IMR-90 (cell line): ENCODE measurements at regions not wholly inside any gene's neighbourhood (a gene's known extent, or its start where the extent isn't known, plus 50 kb on each side); places are given as distances from the start of the nearest gene placed in this dataset.

Experiments used
- ATAC-seq: fragments of 200-7000 bp; cut with Tn5 transposase; 2 replicates; pipeline ENCODE4 v1.9.1; 2020; ENCODE audit warnings: low read depth, mild to moderate bottlenecking, moderate library complexity
- BruUV-seq: library from RNA; stranded (reverse); fragments of 400-500 nt; replicated peaks from 2 replicates; lab custom pipeline; 2021; lab: Mats Ljungman, UMichigan
- CTCF ChIA-PET: fragments of 300-600 bp; formaldehyde crosslinking; extraction: SDS; loops from one replicate; lab custom pipeline; 2021; ENCODE audit warnings: antibody characterized with exemption; lab: Yijun Ruan, JAX
- POLR2A ChIA-PET: fragments of 300-600 bp; sonication (Branson Sonifier 250); formaldehyde crosslinking; loops from one replicate; lab custom pipeline; 2022; ENCODE audit warnings: antibody characterized with exemption; ENCODE audit not compliant: unreplicated experiment; lab: Charles Lee
- DNase-seq: peaks from one replicate; pipeline ENCODE4 v3.0.0; 2013
- H2AFZ ChIP-seq: replicated peaks from 2 replicates; pipeline ENCODE3; 2013; ENCODE audit warnings: low read length, mild to moderate bottlenecking; ENCODE audit not compliant: poor library complexity
- H2AK5ac ChIP-seq: 2 replicates; pipeline ENCODE4 v1.6.1; 2013; ENCODE audit warnings: low read depth, low read length, inconsistent platforms
- H2AK9ac ChIP-seq: replicated peaks from 2 replicates; pipeline ENCODE3; 2013; ENCODE audit warnings: mild to moderate bottlenecking, low read depth, low read length, moderate library complexity; ENCODE audit not compliant: poor library complexity
- H2BK120ac ChIP-seq: 2 replicates; pipeline ENCODE4 v1.6.1; 2013; ENCODE audit warnings: low read depth, low read length, inconsistent platforms
- H2BK15ac ChIP-seq: 3 replicates; pipeline ENCODE4 v1.6.1; 2013; ENCODE audit warnings: low read depth, low read length, inconsistent platforms
- H2BK20ac ChIP-seq: 2 replicates; pipeline ENCODE4 v1.6.1; 2013; ENCODE audit warnings: low read depth, mild to moderate bottlenecking, inconsistent platforms, low read length, moderate library complexity
- H2BK5ac ChIP-seq: 2 replicates; pipeline ENCODE4 v1.6.1; 2013; ENCODE audit warnings: mild to moderate bottlenecking, low read depth, low read length, inconsistent platforms; ENCODE audit not compliant: poor library complexity, severe bottlenecking
- H3K14ac ChIP-seq: replicated peaks from 2 replicates; pipeline ENCODE4 v1.6.1; 2013; ENCODE audit warnings: low read depth, low read length, inconsistent platforms
- H3K18ac ChIP-seq: 2 replicates; pipeline ENCODE4 v1.6.1; 2013; ENCODE audit warnings: low read depth, low read length, control low read depth
- H3K23ac ChIP-seq: 2 replicates; pipeline ENCODE4 v1.6.1; 2013; ENCODE audit warnings: low read depth, low read length, inconsistent platforms
- H3K27ac ChIP-seq: 2 replicates; pipeline ENCODE4 v1.5.1; 2013; ENCODE audit warnings: mild to moderate bottlenecking, control low read depth, low read length; ENCODE audit not compliant: insufficient read depth
- H3K27me3 ChIP-seq: 2 replicates; pipeline ENCODE4 v1.6.1; 2013; ENCODE audit warnings: low read length; ENCODE audit not compliant: control insufficient read depth, insufficient read depth
- H3K36me3 ChIP-seq: 2 replicates; pipeline ENCODE4 v1.6.1; 2013; ENCODE audit warnings: low read length, mixed read lengths; ENCODE audit not compliant: control insufficient read depth, insufficient read depth
- H3K4ac ChIP-seq: 2 replicates; pipeline ENCODE4 v1.6.1; 2013; ENCODE audit warnings: low read depth, low read length, inconsistent platforms
- H3K4me1 ChIP-seq: 2 replicates; pipeline ENCODE4 v1.6.1; 2013; ENCODE audit warnings: low read length, mixed read lengths; ENCODE audit not compliant: control insufficient read depth, insufficient read depth
- H3K4me2 ChIP-seq: 2 replicates; pipeline ENCODE4 v1.6.1; 2013; ENCODE audit warnings: low read depth, mild to moderate bottlenecking, control low read depth, low read length, moderate library complexity
- H3K4me3 ChIP-seq: 2 replicates; pipeline ENCODE4 v1.5.1; 2013; ENCODE audit warnings: low read depth, mild to moderate bottlenecking, control low read depth, low read length, moderate library complexity; ENCODE audit not compliant: insufficient read depth
- H3K56ac ChIP-seq: 2 replicates; pipeline ENCODE4 v1.6.1; 2013; ENCODE audit warnings: low read length, inconsistent platforms; ENCODE audit not compliant: insufficient read depth; ENCODE audit errors: extremely low read depth
- H3K79me1 ChIP-seq, 2 experiments: 2 replicates each; pipeline ENCODE4 v1.6.1; 2013; ENCODE audit warnings: low read length in 2 of 2, inconsistent platforms in 1 of 2, low read depth in 1 of 2
- H3K9ac ChIP-seq: 2 replicates; pipeline ENCODE4 v1.6.1; 2013; ENCODE audit warnings: low read depth, low read length, control low read depth
- H3K9me1 ChIP-seq: 2 replicates; pipeline ENCODE4 v1.6.1; 2013; ENCODE audit warnings: low read length, inconsistent platforms; ENCODE audit not compliant: insufficient read depth
- H3K9me3 ChIP-seq: 2 replicates; pipeline ENCODE4 v1.6.1; 2013; ENCODE audit warnings: low read length; ENCODE audit not compliant: control insufficient read depth, insufficient read depth
- H4K20me1 ChIP-seq: 2 replicates; pipeline ENCODE4 v1.6.1; 2013; ENCODE audit warnings: low read length, inconsistent platforms; ENCODE audit not compliant: insufficient read depth
- H4K5ac ChIP-seq: 2 replicates; pipeline ENCODE4 v1.6.1; 2013; ENCODE audit warnings: mild to moderate bottlenecking, low read depth, low read length, control low read depth
- H4K8ac ChIP-seq, 2 experiments: 2 replicates each; pipeline ENCODE4 v1.6.1; 2013; ENCODE audit warnings: low read depth in 2 of 2, low read length in 2 of 2, control low read depth in 1 of 2, inconsistent platforms in 1 of 2
- H4K91ac ChIP-seq: 2 replicates; pipeline ENCODE4 v1.6.1; 2013; ENCODE audit warnings: low read depth, low read length, inconsistent platforms; ENCODE audit not compliant: insufficient read depth
- BHLHE40 ChIP-seq: fragments of 150-350 bp; IDR thresholded peaks from 2 replicates; pipeline ENCODE4 v1.6.1; 2016; ENCODE audit warnings: mild to moderate bottlenecking, low read depth, low read length
- NFE2L2 ChIP-seq: fragments of 150-350 bp; IDR thresholded peaks from 2 replicates; pipeline ENCODE4 v1.6.1; 2016; ENCODE audit warnings: low read depth, mild to moderate bottlenecking, low read length
- RAD21 ChIP-seq: IDR thresholded peaks from 2 replicates; pipeline ENCODE4 v1.6.1; 2012; ENCODE audit warnings: low read length, improper control_type of control experiment
- WGBS, 2 experiments: methylation state at CpG; one replicate each; pipeline versions ENCODE4 v1.1.5 to v1.1.7; 2013; ENCODE audit warnings: missing lambda C conversion rate in 2 of 2; ENCODE audit not compliant: insufficient read length in 1 of 2; ENCODE audit errors: extremely low coverage in 2 of 2; 5-methylcytosine and 5-hydroxymethylcytosine counted together
- dilution Hi-C: fragments of 300-500 bp; cut with HindIII; formaldehyde crosslinking; loops from one replicate; pipeline ENCODE4 v1.14.3; 2018; ENCODE audit warnings: low sequenced_read_pairs; ENCODE audit not compliant: unreplicated experiment
- in situ Hi-C: fragments of 300-500 bp; cut with MboI; formaldehyde crosslinking; loops from 3 replicates; pipeline ENCODE4 v1.14.3; 2019; ENCODE audit warnings: low sequenced_read_pairs, inconsistent platforms, mixed read lengths
- intact Hi-C: fragments of 100-400 bp; cut with micrococcal nuclease; formaldehyde crosslinking; loops from 2 replicates; pipeline ENCODE4 v1.10.0; 2022

- no peak for ATAC-seq
- Histone ChIP-seq H3K18ac (no peak overlapping the region), H4K20me1 (no peaks in the 10 kb centered on the region), H2AFZ (no peak overlapping the region), H3K4me2 (no peak overlapping the region), H3K27me3 (no peaks in the 10 kb centered on the region), H3K4me1 (no peaks in the 10 kb centered on the region), H3K27ac (no peak overlapping the region), H3K4me3 (no peak overlapping the region), H3K36me3 (no peaks in the 10 kb centered on the region), H3K56ac (no peak overlapping the region), H3K14ac (no peak overlapping the region), H2BK120ac (no peak overlapping the region), H3K4ac (no peak overlapping the region), H4K91ac (no peak overlapping the region), H4K8ac (no peak overlapping the region), H3K23ac (no peak overlapping the region), H2AK9ac (no peak overlapping the region), H3K9ac (no peak overlapping the region), H3K9me3 (no peaks in the 10 kb centered on the region), H2AK5ac (no peak overlapping the region), H2BK5ac (no peak overlapping the region), H3K79me1 (no peaks in the 10 kb centered on the region), H2BK20ac (no peak overlapping the region), H2BK15ac (no peak overlapping the region), H4K5ac (no peak overlapping the region), H3K9me1 (no peaks in the 10 kb centered on the region)
- TF ChIP-seq BHLHE40 (no peak), NFE2L2 (no peak), RAD21 (no peak)
- POLR2A ChIA-PET = no interaction called here
- no peak for DNase-seq
- in situ Hi-C loops = no loop called here
- CTCF ChIA-PET = no interaction called here
- no TSS peak for BruUV-seq
- intact Hi-C loops = no loop called here
- dilution Hi-C loops = no loop called here
- no CpG with 5 or more reads among the region's 8 CpGs for WGBS, 2 experiments
Measured at GRCh38 chrX:110491846-110492620, 133.4 kb downstream of the RTL9 start.
